Spleen (tissue), 7 donors: ENCODE measurements at regions not wholly inside any gene's neighbourhood (a gene's known extent, or its start where the extent isn't known, plus 50 kb on each side); places are given as distances from the start of the nearest gene placed in this dataset.

Source experiments
- CTCF ChIP-seq, 11 experiments: fragments of 200-600 bp in 7 of 11; fragments of 450-650 bp in 4 of 11; sonication (generic) in 4 of 11; IDR thresholded peaks in 8 of 11; conservative IDR thresholded peaks in 3 of 11; 1 replicate in 7 of 11; 2 replicates in 4 of 11; pipeline versions ENCODE4 v1.4.0 to v1.8.0; 2016 to 2021; ENCODE audit warnings: antibody characterized with exemption in 11 of 11, inconsistent platforms in 4 of 11, mild to moderate bottlenecking in 1 of 11
- POLR2A ChIP-seq, 3 donors: fragments of 450-650 bp; IDR thresholded peaks; one replicate each; pipeline ENCODE4 v1.5.1; 2017; ENCODE audit warnings: antibody characterized with exemption in 3 of 3, mild to moderate bottlenecking in 1 of 3
- POLR2AphosphoS5 ChIP-seq, 3 donors: sonication (generic); formaldehyde crosslinking; IDR thresholded peaks; one replicate each; pipeline ENCODE4 v1.5.1; 2017; ENCODE audit warnings: antibody characterized with exemption in 3 of 3
- donor health status: DM: no; HTN: no; CAD: no; lungs with moderate emphysema.
- donor health status: DM: no; HTN: no; CAD: no.
- donor health status: DM: no; HTN: no; CAD: no.

- TF ChIP-seq POLR2AphosphoS5 (IDR thresholded peaks at IDR 0.05) (no peak), CTCF (IDR thresholded peaks at IDR 0.05 in 8 of 11, conservative IDR thresholded peaks at IDR 0.05 in 3 of 11) (no peak), POLR2A (IDR thresholded peaks at IDR 0.05) (no peak)
Observed at GRCh38 chr10:128456271-128456670, 330.0 kb upstream of the MKI67 start.
